Stimulated activated naive B cell treated with anti-CD40 and anti-IgM and Interleukin-4, amounts not matched to agents 10 μg/mL and 1 μg/mL and 100 μg/mL, for 72 hours (primary cell): ENCODE measurements at regions not wholly inside any gene's neighbourhood (a gene's known extent, or its start where the extent isn't known, plus 50 kb on each side); places are given as distances from the start of the nearest gene placed in this dataset.
"Not testable (repeated sequence)": the region's sequence is repeated elsewhere in the genome, so short reads cannot be mapped to it uniquely, and the experiment has no call there.

ENCODE experiments used
- ATAC-seq, 2 donors: fragments of 150-1000 bp; cut with Tn5 transposase; replicated peaks; 2 replicates each; pipeline ENCODE4 v1.10.0; 2021; ENCODE audit warnings: moderate library complexity in 1 of 2
- DNase-seq: peaks from one replicate; pipeline ENCODE4 v3.0.0; 2021
- H3K27ac Mint-ChIP-seq: one replicate; pipeline ENCODE4 v1.8.0; 2022; ENCODE audit warnings: mild to moderate bottlenecking, mixed read lengths
- H3K27me3 Mint-ChIP-seq, 2 donors: one replicate each; pipeline ENCODE4 v1.8.0; 2022; ENCODE audit warnings: mixed read lengths in 2 of 2
- H3K36me3 Mint-ChIP-seq, 2 donors: one replicate each; pipeline ENCODE4 v1.8.0; 2022; ENCODE audit warnings: mixed read lengths in 2 of 2, mild to moderate bottlenecking in 1 of 2
- H3K4me1 Mint-ChIP-seq, 2 donors: one replicate each; pipeline ENCODE4 v1.8.0; 2022; ENCODE audit warnings: mixed read lengths in 2 of 2, mild to moderate bottlenecking in 1 of 2
- H3K4me3 Mint-ChIP-seq, 2 donors: one replicate each; pipeline ENCODE4 v1.8.0; 2022; ENCODE audit warnings: mild to moderate bottlenecking in 2 of 2, mixed read lengths in 2 of 2, moderate library complexity in 1 of 2
- H3K9me3 Mint-ChIP-seq, 2 donors: one replicate each; pipeline ENCODE4 v1.8.0; 2022; ENCODE audit warnings: mixed read lengths in 2 of 2, mild to moderate bottlenecking in 1 of 2

DNA sequence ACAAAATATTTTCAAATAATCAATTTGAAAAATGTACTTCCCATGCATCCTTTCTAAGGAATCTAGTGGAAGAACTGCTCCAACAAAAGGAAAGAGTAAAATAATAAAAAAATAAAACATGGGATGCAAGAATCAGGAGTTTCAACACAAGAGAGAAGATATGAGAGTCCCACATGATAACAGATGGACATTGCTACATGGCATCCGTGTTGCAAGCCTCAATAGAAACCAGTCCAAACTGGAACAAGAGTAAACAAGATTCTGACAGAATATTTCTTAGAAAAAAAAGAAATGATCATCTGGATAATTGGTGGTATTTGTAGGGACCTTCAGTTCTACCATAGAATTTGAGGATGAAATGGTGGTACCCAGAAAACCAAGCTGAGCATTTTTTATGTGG lies 186.8 kb downstream of the FRK start:
- Mint-ChIP-seq H3K27ac (no peak overlapping the region), H3K4me3 (no peak overlapping the region), H3K27me3 (peaks cover 0 to 5% of the 10 kb centered on the region in 2 donors), H3K4me1 (no peaks in the 10 kb centered on the region), H3K9me3 (no peaks in the 10 kb centered on the region), H3K36me3 (no peaks in the 10 kb centered on the region)
- no peak for DNase-seq
- no peak for ATAC-seq

- H3K4me1 Mint-ChIP-seq = no peaks in the 10 kb centered on the region
- ATAC-seq (no peak), DNase-seq (no peak)
- H3K36me3 Mint-ChIP-seq = no peaks in the 10 kb centered on the region
- H3K27ac Mint-ChIP-seq = no peak overlapping the region
- peaks cover 0 to 5% of the 10 kb centered on the region in 2 donors for H3K27me3 Mint-ChIP-seq
- no peak overlapping the region for H3K4me3 Mint-ChIP-seq
- no peaks in the 10 kb centered on the region for H3K9me3 Mint-ChIP-seq
These were observed 190.2 kb downstream of the FRK start for GRCh38 chr6:115870464-115870863.

GRCh38 chr6:115865914-115866313 lies 194.8 kb downstream of the FRK start:
- no peaks in the 10 kb centered on the region for H3K36me3 Mint-ChIP-seq
- H3K9me3 Mint-ChIP-seq = no peaks in the 10 kb centered on the region
- H3K4me1 Mint-ChIP-seq = no peaks in the 10 kb centered on the region
- no peak overlapping the region for H3K27ac Mint-ChIP-seq
- H3K4me3 Mint-ChIP-seq = no peak overlapping the region
- ATAC-seq (no peak), DNase-seq (no peak)
- H3K27me3 Mint-ChIP-seq = peaks cover 0 to 5% of the 10 kb centered on the region in 2 donors

DNA sequence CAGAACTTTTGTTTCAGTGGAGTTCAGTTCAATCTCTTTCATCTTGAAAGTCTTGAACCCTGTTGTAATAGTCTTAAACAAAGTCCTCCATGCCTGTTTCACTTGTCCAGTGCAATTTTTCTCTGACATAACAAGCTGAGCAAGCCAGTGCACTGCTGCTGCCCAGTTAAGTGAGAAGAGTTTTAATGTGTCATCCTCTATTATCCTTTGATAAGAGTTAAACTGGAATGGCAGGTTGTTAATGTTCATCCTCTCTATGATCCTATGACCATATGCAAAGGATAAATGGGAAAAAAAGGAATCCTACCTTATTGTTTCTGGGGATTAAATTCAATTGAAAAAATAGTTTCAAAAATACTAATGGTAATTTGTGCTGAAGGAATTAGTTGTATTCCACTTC lies 197.5 kb downstream of the FRK start:
- ATAC-seq (no peak), DNase-seq (no peak)
- Mint-ChIP-seq H3K4me3 (no peak overlapping the region), H3K27ac (no peak overlapping the region), H3K4me1 (no peaks in the 10 kb centered on the region), H3K27me3 (no peaks in the 10 kb centered on the region), H3K36me3 (no peaks in the 10 kb centered on the region), H3K9me3 (peaks cover 0 to 6% of the 10 kb centered on the region in 2 donors)

- not testable (repeated sequence) for ATAC-seq, H3K9me3 Mint-ChIP-seq, H3K4me1 Mint-ChIP-seq, DNase-seq, H3K27ac Mint-ChIP-seq, H3K4me3 Mint-ChIP-seq, H3K27me3 Mint-ChIP-seq, H3K36me3 Mint-ChIP-seq
These were observed 199.0 kb downstream of the FRK start for GRCh38 chr6:115861658-115862057.

DNA sequence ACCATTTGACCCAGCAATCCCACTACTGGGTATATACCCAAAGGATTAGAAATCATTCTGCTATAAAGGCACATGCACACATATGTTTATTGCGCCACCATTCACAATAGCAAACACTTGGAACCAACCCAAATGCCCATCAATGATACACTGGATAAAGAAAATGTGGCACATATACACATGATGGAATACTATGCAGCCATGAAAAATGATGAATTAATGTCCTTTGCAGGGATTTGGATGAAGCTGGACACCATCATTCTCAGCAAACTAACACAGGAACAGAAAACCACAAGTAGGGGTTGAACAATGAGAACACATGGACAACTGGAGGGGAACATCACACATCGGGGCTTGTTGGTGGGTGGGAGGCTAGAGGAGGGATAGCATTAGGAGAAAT lies 201.1 kb downstream of the FRK start:
- not testable (repeated sequence) for H3K4me3 Mint-ChIP-seq, H3K4me1 Mint-ChIP-seq, H3K36me3 Mint-ChIP-seq, ATAC-seq, DNase-seq, H3K27me3 Mint-ChIP-seq, H3K27ac Mint-ChIP-seq
- H3K9me3 Mint-ChIP-seq = peaks cover 9 to 13% of the 10 kb centered on the region in 2 donors

- H3K4me1 Mint-ChIP-seq = no peaks in the 10 kb centered on the region
- ATAC-seq = no peak
- peaks cover 11 to 12% of the 10 kb centered on the region in 2 donors for H3K9me3 Mint-ChIP-seq
- DNase-seq = no peak
- H3K4me3 Mint-ChIP-seq = no peak overlapping the region
- no peaks in the 10 kb centered on the region for H3K36me3 Mint-ChIP-seq
- H3K27ac Mint-ChIP-seq = no peak overlapping the region
- no peaks in the 10 kb centered on the region for H3K27me3 Mint-ChIP-seq
These were observed 205.6 kb downstream of the FRK start for GRCh38 chr6:115854866-115855665.

GRCh38 chr6:115847671-115848070 lies 213.0 kb downstream of the FRK start:
- no peak for DNase-seq
- Mint-ChIP-seq H3K27me3 (no peaks in the 10 kb centered on the region), H3K9me3 (peaks cover 0 to 1% of the 10 kb centered on the region in 2 donors), H3K4me3 (no peak overlapping the region), H3K36me3 (no peaks in the 10 kb centered on the region), H3K27ac (no peak overlapping the region), H3K4me1 (no peaks in the 10 kb centered on the region)
- no peak for ATAC-seq

GRCh38 chr6:115843945-115844344 lies 216.7 kb downstream of the FRK start:
- ATAC-seq = no peak
- no peak for DNase-seq
- Mint-ChIP-seq H3K9me3 (peaks cover 0 to 1% of the 10 kb centered on the region in 2 donors), H3K4me1 (no peaks in the 10 kb centered on the region), H3K27ac (no peak overlapping the region), H3K4me3 (no peak overlapping the region), H3K36me3 (no peaks in the 10 kb centered on the region), H3K27me3 (no peaks in the 10 kb centered on the region)

DNA sequence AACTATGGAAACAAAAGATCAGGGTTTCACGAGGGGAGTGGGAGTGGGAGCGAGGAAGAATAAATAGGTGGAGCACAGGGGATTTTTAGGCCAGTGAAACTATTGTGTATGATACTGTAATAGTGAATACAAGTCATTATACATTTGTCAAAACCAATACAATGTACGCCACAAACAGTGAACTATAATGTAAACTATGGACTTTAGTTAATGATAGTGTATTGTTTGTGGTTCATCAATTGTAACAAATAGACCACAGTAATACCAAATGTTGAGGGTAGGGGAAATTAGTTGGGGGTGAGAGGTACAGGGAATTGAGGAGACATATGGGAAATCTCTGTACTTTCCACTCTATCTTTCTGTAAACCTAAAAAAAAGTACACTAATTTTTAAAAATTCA lies 218.4 kb downstream of the FRK start:
- Mint-ChIP-seq H3K36me3 (no peaks in the 10 kb centered on the region), H3K9me3 (no peaks in the 10 kb centered on the region), H3K27me3 (no peaks in the 10 kb centered on the region), H3K4me1 (no peaks in the 10 kb centered on the region), H3K4me3 (no peak overlapping the region), H3K27ac (no peak overlapping the region)
- no peak for DNase-seq
- no peak for ATAC-seq

GRCh38 chr6:115839583-115840181 lies 221.0 kb downstream of the FRK start:
- no peaks in the 10 kb centered on the region for H3K27me3 Mint-ChIP-seq
- DNase-seq (no peak), ATAC-seq (no peak)
- H3K4me1 Mint-ChIP-seq = no peaks in the 10 kb centered on the region
- H3K4me3 Mint-ChIP-seq = no peak overlapping the region
- no peak overlapping the region for H3K27ac Mint-ChIP-seq
- H3K9me3 Mint-ChIP-seq = peaks cover 3 to 4% of the 10 kb centered on the region in 2 donors
- no peaks in the 10 kb centered on the region for H3K36me3 Mint-ChIP-seq

DNA sequence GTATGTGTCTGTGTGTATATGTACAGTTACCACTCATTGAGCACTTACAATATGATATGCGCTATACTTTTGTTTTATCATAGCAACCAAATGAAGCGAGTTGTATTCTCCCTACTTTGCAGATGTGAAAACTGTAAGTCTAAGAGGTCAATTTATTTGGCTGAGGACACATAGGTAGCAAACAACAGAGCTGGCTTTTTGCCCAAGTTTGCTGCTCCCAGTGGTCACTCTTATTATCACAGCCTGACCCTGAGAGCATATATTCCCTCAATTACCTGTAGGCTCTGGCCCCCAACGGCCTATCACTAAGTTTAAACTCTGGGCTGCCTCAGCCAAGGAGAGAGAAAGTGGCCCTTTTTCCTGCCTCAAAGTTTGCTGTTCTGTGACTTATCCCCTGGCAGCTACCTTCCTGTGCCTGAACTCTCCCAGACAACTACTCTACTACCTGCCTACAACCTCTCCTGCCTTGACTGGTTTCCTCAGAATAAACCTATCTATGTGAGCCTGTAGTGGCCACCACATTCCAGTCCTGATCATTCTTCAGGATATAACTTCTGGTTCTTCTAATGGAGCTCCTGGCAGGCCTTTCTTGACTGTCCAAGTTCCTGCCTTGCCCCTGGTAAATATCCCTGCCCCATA lies 221.8 kb downstream of the FRK start:
- ATAC-seq = peak; percentile 49 to 54
- DNase-seq = no peak

DNA sequence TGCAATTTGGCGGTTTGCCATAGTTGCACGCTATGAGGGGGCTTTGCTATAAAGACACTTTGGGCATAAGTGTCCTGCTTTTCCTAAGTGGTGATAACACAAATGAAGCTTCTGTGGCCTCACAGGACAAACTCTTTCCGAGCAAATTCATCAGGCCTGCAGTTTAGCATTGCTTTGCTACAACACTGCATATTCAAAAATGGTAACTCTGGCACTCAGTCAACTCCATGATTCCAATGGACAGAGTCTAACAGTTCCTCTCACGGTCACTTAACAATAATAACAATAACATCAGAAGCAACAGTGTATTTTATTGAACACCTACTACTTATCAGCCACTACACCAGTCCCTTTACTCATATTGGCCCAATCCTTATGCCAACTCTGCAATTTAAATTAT lies 222.5 kb downstream of the FRK start:
- H3K4me3 Mint-ChIP-seq = no peak overlapping the region
- DNase-seq (no peak), ATAC-seq (no peak)
- peaks cover 3 to 4% of the 10 kb centered on the region in 2 donors for H3K9me3 Mint-ChIP-seq
- no peaks in the 10 kb centered on the region for H3K27me3 Mint-ChIP-seq
- no peaks in the 10 kb centered on the region for H3K4me1 Mint-ChIP-seq
- H3K36me3 Mint-ChIP-seq = no peaks in the 10 kb centered on the region
- H3K27ac Mint-ChIP-seq = no peak overlapping the region

More for the DNA sequence above, 221.8 kb downstream of the FRK start:
- H3K4me1 Mint-ChIP-seq = no peaks in the 10 kb centered on the region
- H3K9me3 Mint-ChIP-seq = peaks cover 3 to 4% of the 10 kb centered on the region in 2 donors
- H3K4me3 Mint-ChIP-seq = no peak overlapping the region
- no peaks in the 10 kb centered on the region for H3K27me3 Mint-ChIP-seq
- H3K36me3 Mint-ChIP-seq = no peaks in the 10 kb centered on the region
- no peak overlapping the region for H3K27ac Mint-ChIP-seq

- not testable (repeated sequence) for H3K4me1 Mint-ChIP-seq, H3K9me3 Mint-ChIP-seq, H3K4me3 Mint-ChIP-seq, H3K36me3 Mint-ChIP-seq, H3K27me3 Mint-ChIP-seq, DNase-seq, ATAC-seq, H3K27ac Mint-ChIP-seq
These were observed 224.3 kb downstream of the FRK start for GRCh38 chr6:115836374-115836773.

GRCh38 chr6:115835314-115835713 lies 225.4 kb downstream of the FRK start:
- Mint-ChIP-seq H3K27me3 (no peaks in the 10 kb centered on the region), H3K4me3 (no peak overlapping the region), H3K9me3 (peaks cover 3 to 4% of the 10 kb centered on the region in 2 donors), H3K4me1 (no peaks in the 10 kb centered on the region), H3K36me3 (no peaks in the 10 kb centered on the region), H3K27ac (no peak overlapping the region)
- DNase-seq (no peak), ATAC-seq (no peak)
